ENCODE measurements at regions not wholly inside any gene's neighbourhood (a gene's known extent, or its start where the extent isn't known, plus 50 kb on each side); places are given as distances from the start of the nearest gene placed in this dataset.

DNA sequence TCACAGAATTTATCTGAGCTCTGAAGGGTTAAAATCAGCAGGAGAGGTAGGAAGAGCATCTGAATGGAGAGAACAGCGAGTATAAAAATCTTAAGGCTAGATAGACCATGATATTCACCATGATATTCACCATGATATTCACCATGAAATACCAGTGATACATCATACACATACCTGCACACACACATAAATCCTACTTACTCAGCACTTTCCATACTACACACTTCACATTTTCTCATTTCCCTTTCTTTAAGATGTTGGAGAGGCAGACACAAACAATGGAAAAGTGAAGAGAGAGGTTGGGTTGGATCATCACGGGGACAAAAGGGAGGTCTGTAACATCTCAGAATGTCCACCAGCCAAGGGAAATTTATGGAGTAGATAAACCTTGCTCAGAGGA, 66.4 kb upstream of the ATP10B start:
- no peak for TF ChIP-seq CREB1 (IDR thresholded peaks at IDR 0.05; ENCODE audit: low read depth)
- no peak for TF ChIP-seq TEAD4 (IDR thresholded peaks at IDR 0.05)
- TF ChIP-seq, protein P1, sequence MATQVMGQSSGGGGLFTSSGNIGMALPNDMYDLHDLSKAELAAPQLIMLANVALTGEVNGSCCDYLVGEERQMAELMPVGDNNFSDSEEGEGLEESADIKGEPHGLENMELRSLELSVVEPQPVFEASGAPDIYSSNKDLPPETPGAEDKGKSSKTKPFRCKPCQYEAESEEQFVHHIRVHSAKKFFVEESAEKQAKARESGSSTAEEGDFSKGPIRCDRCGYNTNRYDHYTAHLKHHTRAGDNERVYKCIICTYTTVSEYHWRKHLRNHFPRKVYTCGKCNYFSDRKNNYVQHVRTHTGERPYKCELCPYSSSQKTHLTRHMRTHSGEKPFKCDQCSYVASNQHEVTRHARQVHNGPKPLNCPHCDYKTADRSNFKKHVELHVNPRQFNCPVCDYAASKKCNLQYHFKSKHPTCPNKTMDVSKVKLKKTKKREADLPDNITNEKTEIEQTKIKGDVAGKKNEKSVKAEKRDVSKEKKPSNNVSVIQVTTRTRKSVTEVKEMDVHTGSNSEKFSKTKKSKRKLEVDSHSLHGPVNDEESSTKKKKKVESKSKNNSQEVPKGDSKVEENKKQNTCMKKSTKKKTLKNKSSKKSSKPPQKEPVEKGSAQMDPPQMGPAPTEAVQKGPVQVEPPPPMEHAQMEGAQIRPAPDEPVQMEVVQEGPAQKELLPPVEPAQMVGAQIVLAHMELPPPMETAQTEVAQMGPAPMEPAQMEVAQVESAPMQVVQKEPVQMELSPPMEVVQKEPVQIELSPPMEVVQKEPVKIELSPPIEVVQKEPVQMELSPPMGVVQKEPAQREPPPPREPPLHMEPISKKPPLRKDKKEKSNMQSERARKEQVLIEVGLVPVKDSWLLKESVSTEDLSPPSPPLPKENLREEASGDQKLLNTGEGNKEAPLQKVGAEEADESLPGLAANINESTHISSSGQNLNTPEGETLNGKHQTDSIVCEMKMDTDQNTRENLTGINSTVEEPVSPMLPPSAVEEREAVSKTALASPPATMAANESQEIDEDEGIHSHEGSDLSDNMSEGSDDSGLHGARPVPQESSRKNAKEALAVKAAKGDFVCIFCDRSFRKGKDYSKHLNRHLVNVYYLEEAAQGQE (IDR thresholded peaks at IDR 0.05; ENCODE audit: low read depth): no peak
- no peak for TF ChIP-seq FOXM1 (IDR thresholded peaks at IDR 0.05; ENCODE audit: borderline replicate concordance, low read depth)
- TF ChIP-seq EP300 (IDR thresholded peaks at IDR 0.05; ENCODE audit: borderline replicate concordance): no peak
- no peak for TF ChIP-seq ZBTB7A (IDR thresholded peaks at IDR 0.05; ENCODE audit: low read depth)
- TF ChIP-seq, protein P2, sequence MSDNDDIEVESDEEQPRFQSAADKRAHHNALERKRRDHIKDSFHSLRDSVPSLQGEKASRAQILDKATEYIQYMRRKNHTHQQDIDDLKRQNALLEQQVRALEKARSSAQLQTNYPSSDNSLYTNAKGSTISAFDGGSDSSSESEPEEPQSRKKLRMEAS (IDR thresholded peaks at IDR 0.05): no peak
- TF ChIP-seq TAF1 (IDR thresholded peaks at IDR 0.05; ENCODE audit: low read depth): no peak
- no peak for TF ChIP-seq RAD21 (IDR thresholded peaks at IDR 0.05; ENCODE audit: low read depth)
- no peak for TF ChIP-seq YY1 (IDR thresholded peaks at IDR 0.05; ENCODE audit: low read depth)
- no peak for TF ChIP-seq EGR1 (IDR thresholded peaks at IDR 0.05)
- no peak for TF ChIP-seq TCF12 (IDR thresholded peaks at IDR 0.05; ENCODE audit: low read depth)
- no peak for TF ChIP-seq CEBPB (IDR thresholded peaks at IDR 0.05)
